Lung microvascular endothelial cell (primary cell): ENCODE measurements at regions not wholly inside any gene's neighbourhood (a gene's known extent, or its start where the extent isn't known, plus 50 kb on each side); places are given as distances from the start of the nearest gene placed in this dataset.
A peak's percentile ranks its signal among the peaks of the same experiment; 100 is the strongest.

Source experiments
- DNase-seq, 2 donors: peaks; one replicate each; pipeline versions ENCODE4 v3.0.0 to v3.0.0-alpha.2; 2010; ENCODE audit warnings: low read depth in 2 of 2

GRCh38 chrX:22325096-22325495, 52.4 kb downstream of the CBLL2 start:
- DNase-seq = peak; percentile 7 to 83

- DNase-seq = no peak
These were observed 57.1 kb downstream of the CBLL2 start for GRCh38 chrX:22329783-22330182.

- no peak for DNase-seq
These were observed 66.0 kb downstream of the CBLL2 start for GRCh38 chrX:22338740-22339139.

- no peak for DNase-seq
These were observed 66.7 kb downstream of the CBLL2 start for GRCh38 chrX:22339459-22339858.

GRCh38 chrX:22340022-22340616, 67.4 kb downstream of the CBLL2 start:
- DNase-seq = no peak

GRCh38 chrX:22343192-22343591, 70.5 kb downstream of the CBLL2 start:
- DNase-seq = no peak

- no peak for DNase-seq
These were observed 73.2 kb downstream of the CBLL2 start for GRCh38 chrX:22345884-22346283.

DNA sequence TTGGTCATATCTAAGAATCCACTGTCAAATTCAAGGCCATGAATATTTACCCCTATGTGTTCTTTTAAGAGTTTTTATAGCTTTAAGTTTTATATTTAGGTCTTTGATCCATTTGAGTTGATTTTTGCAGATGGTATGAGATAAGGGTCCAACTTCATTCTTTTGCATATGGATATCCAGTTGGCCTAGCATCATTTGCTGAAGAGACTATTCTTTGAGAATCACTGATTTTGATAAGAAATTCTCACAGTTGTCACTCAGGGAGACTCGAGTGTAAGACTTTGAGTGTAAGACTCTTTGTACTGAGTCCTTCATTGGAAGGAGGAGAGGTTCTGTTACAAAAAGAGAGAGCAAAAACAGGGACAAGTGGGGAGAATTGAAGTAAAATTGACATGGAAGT, 74.8 kb downstream of the CBLL2 start:
- no peak for DNase-seq

GRCh38 chrX:22349116-22349515, 76.4 kb downstream of the CBLL2 start:
- DNase-seq = peak in 1 of 2 donors; percentile 30

DNA sequence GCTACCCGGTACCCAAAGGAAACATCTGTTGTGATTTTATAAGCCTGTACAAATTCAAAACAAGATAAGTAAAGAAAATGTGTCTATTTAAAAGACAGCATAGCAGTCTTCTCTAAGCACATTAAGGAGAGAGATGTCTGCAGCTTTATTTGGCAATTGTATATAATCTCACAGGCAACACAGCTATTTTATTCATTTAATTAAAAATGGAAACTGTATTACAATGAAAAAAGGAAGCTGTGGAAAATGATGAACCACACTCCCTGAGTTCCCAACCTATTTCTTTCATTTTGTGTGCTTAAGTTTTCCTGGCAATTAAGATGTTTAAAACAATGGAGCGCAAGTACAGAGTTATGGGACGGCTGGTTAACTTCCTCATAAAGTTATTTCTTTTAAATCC, 78.4 kb downstream of the CBLL2 start:
- DNase-seq = peak in 1 of 2 donors; percentile 14

DNA sequence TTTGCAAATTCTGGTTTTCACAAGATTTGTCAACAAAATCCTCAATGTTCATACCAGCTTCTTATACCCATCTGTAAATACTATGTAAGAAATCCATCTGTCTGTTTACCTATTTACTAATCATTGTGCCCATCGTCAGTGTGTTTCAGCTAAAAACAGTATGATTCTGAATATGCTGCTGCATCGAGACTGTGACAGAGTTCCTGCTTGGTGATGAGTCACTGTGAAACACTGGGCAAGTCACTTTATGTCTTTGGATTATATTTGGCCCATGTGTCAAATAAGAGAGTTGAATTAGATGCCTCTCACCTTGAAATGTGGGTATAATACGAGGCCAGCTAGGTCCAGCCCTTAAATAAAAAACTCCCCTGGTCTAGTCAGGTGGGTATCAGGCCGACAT, 79.3 kb downstream of the CBLL2 start:
- peak; percentile 39 to 55 for DNase-seq

GRCh38 chrX:22357621-22358020, 84.9 kb downstream of the CBLL2 start:
- DNase-seq = no peak

DNA sequence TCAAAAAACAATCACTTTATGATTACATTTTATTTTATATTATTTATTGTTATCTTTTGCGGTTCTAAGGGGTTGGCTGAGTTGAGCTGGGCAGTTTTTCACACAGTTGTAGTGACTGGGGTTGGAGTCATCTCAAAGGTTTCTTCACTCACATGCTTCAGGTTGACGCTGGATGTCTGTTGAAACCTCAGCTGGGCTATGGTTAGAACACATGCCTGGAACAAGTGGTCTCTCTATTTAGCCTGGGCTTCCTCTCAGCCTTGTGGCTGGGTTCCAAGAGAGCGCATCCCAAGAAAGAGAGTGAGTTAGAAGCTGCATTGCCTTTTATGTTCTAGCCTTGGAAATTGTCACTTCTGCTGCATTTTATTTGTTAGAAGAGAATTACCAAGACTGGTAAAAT, 87.4 kb downstream of the CBLL2 start:
- no peak for DNase-seq

- DNase-seq = peak; percentile 87 to 93
These were observed 92.7 kb downstream of the CBLL2 start for GRCh38 chrX:22365460-22365859.

- no peak for DNase-seq
These were observed 93.5 kb downstream of the CBLL2 start for GRCh38 chrX:22366166-22366702.

DNA sequence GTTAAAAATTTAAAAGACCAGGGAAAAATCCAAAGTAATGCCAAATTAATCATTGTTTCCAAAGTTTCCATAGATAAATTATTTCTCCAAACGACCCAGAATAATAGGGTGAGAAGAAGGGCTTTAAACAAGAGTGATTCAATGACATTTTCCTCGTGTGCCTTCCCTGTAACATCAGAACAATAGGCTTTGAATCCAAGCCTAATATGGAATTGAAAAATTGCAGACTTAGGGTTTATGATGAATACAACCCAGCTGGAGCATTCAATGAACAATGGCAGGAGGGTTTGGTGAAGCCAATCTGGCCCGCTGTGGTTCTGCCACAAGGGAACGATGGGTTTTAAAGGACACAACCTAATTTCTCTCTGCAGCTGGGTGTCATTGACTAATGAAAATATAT, 94.2 kb downstream of the CBLL2 start:
- DNase-seq = peak in 1 of 2 donors; percentile 71

- DNase-seq = no peak
These were observed 100.4 kb downstream of the CBLL2 start for GRCh38 chrX:22373094-22373493.

- DNase-seq = peak in 1 of 2 donors; percentile 22
These were observed 101.1 kb downstream of the CBLL2 start for GRCh38 chrX:22373766-22374165.

- DNase-seq = no peak
These were observed 103.7 kb downstream of the CBLL2 start for GRCh38 chrX:22376369-22376768.

DNA sequence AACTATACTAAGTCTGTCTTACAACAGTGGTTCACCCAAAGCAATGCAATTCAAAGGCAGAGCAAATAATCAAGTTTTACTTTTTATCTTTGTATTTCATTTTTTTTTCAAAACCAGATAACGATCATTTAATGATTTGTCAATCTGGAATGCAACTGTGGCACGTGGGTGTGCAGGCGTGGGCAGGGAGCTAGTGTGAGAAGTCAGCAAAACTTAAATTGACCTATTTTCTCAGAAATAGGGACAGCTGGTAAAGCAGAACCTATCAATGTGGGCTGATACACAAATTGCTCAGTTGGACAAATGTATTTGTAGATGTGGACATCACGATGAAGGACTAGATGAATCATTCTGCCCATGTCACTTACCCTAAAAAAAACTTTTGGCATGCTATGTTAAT, 105.6 kb downstream of the CBLL2 start:
- DNase-seq = peak in 1 of 2 donors; percentile 3

DNA sequence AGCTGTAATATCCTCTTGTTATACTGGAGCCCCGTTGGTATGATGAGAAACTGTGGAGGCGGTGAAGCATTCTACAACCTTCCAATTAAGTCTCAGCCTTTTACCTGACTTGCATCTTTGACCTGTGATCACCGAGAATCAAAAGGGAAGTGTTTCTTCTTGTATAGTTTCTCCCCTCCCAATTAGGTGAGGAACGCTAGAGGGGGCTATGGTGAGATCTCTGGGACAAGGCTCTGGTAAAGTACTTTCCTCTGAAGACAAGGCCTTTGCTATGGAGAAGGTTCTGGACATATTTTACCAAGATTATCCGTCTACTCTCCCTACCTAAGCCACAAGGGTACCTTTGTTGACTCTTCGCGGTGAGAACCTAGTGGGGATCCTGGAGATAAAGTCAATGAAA, 111.3 kb downstream of the CBLL2 start:
- DNase-seq = no peak

- DNase-seq = peak; percentile 82 to 93
These were observed 117.0 kb downstream of the CBLL2 start for GRCh38 chrX:22389556-22390179.
